Esophagus muscularis mucosa (tissue), 4 donors: ENCODE measurements at regions not wholly inside any gene's neighbourhood (a gene's known extent, or its start where the extent isn't known, plus 50 kb on each side); places are given as distances from the start of the nearest gene placed in this dataset.

Source experiments
- DNase-seq: peaks from one replicate; pipeline ENCODE4 v3.0.0-alpha.2; 2017; ENCODE audit errors: extremely low spot score
- H3K27ac ChIP-seq, 4 donors: fragments of 200-600 bp; sonication (generic); replicated peaks in 1 of 4; 1 replicate in 3 of 4; 2 replicates in 1 of 4; pipeline ENCODE4 v1.5.1; 2016 to 2019; ENCODE audit warnings: mild to moderate bottlenecking in 1 of 4
- H3K27me3 ChIP-seq, 4 donors: fragments of 200-600 bp; sonication (generic); one replicate each; pipeline versions ENCODE4 v1.5.1 to v1.6.0; 2016 to 2019
- H3K36me3 ChIP-seq, 4 donors: fragments of 200-600 bp; sonication (generic); one replicate each; pipeline ENCODE4 v1.5.1; 2016 to 2019
- H3K4me1 ChIP-seq, 4 donors: fragments of 200-600 bp; sonication (generic); one replicate each; pipeline ENCODE4 v1.5.1; 2016 to 2019
- H3K4me3 ChIP-seq, 4 donors: fragments of 200-600 bp; sonication (generic); 1 replicate in 2 of 4; 2 replicates in 2 of 4; pipeline ENCODE4 v1.5.1; 2016 to 2019; ENCODE audit warnings: mild to moderate bottlenecking in 4 of 4, moderate library complexity in 1 of 4
- H3K9me3 ChIP-seq, 4 donors: fragments of 200-600 bp; sonication (generic); 1 replicate in 3 of 4; 2 replicates in 1 of 4; pipeline ENCODE4 v1.5.1; 2016 to 2019
- CTCF ChIP-seq, 3 experiments: fragments of 200-600 bp in 2 of 3; fragments of 450-650 bp in 1 of 3; sonication (generic) in 2 of 3; IDR thresholded peaks; one replicate each; pipeline ENCODE4 v1.5.1; 2017 to 2019; ENCODE audit warnings: antibody characterized with exemption in 3 of 3, mild to moderate bottlenecking in 2 of 3, moderate library complexity in 1 of 3
- EP300 ChIP-seq: sonication (generic); formaldehyde crosslinking; IDR thresholded peaks from one replicate; pipeline ENCODE4 v1.6.1; 2017; ENCODE audit warnings: antibody characterized with exemption
- POLR2A ChIP-seq: fragments of 450-650 bp; IDR thresholded peaks from one replicate; pipeline ENCODE4 v1.6.1; 2017; ENCODE audit warnings: antibody characterized with exemption, moderate library complexity, mild to moderate bottlenecking, low read depth
- POLR2AphosphoS5 ChIP-seq, 2 donors: sonication (generic); formaldehyde crosslinking; IDR thresholded peaks; one replicate each; pipeline ENCODE4 v1.6.1; 2017; ENCODE audit warnings: antibody characterized with exemption in 2 of 2
- WGBS: methylation state at CpG from one replicate; pipeline ENCODE4 v1.1.5; 2018; 5-methylcytosine and 5-hydroxymethylcytosine counted together
- intact Hi-C: fragments of 100-400 bp; cut with DNase I; formaldehyde crosslinking; loops from one replicate; pipeline ENCODE4 v1.15.1; 2023

DNA sequence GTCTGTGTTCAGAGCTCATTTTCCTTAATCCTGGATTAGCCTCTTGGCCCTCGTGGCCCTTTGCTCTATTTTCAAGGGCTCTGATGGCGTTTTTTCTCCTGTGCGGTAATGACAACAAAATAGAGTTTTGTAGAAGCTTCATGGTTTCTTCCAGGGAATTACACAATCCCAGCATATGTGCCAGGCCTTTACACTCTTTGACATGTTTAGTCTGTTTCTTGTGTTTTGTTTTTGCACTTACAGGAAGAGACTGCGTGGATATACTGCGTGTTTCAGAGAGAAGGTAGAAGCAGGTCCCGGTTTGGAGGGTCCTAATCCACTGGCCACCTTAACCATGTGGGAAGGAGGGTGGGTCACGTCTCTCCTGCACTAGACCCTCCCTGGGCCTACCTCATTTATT is 400.2 kb upstream of the IRX4 start:
- H3K9me3 ChIP-seq, result no peaks in the 10 kb centered on the region
- no peak for DNase-seq
- H3K27me3 ChIP-seq, result peaks cover 0 to 16% (median 0%) of the 10 kb centered on the region in 4 donors
- intact Hi-C loops, result no loop called here
- no peak for TF ChIP-seq CTCF (IDR thresholded peaks at IDR 0.05)
- no peak for TF ChIP-seq POLR2A
- no peak for TF ChIP-seq POLR2AphosphoS5 (IDR thresholded peaks at IDR 0.05)
- no peak for TF ChIP-seq EP300
- WGBS, result 67% methylated on average over 7 of the region's 7 CpGs
- no peaks in the 10 kb centered on the region for H3K36me3 ChIP-seq
- H3K27ac ChIP-seq, result no peak overlapping the region
- no peaks in the 10 kb centered on the region for H3K4me1 ChIP-seq
- no peak overlapping the region for H3K4me3 ChIP-seq

DNA sequence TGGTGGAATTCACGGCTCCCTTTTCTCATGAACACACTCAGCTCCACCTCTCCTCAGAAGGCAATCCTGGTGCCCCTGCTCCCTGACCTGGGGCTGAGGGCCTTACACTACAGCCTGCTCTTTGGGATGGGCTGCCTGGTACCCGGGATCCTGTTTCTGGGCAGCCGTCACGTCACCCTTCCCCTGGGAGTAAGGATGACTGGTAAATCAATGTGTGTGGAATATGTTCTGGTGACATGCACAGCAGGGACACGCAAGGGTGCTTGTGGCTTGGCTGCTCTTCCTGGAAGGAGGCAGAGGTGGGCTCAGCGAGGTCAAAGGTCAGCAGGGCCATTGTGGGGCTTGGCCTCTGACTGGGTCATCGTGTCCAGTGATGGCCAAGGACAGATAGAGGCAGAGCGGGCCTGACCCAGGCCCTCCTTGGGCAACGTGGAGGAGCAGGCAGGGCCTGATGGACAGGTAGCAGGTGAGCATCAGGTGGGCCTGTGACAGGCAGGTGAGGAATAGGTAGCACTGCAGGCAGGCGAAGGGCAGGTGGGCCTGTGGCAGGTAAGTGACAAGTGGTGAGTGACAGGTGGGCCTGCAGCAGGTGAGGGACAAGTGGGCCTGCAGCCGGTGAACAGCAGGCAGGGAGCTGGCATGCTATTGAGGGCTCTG is 399.4 kb upstream of the IRX4 start:
- no peak overlapping the region for H3K4me3 ChIP-seq
- TF ChIP-seq CTCF (IDR thresholded peaks at IDR 0.05) (no peak), EP300 (no peak), POLR2A (no peak), POLR2AphosphoS5 (IDR thresholded peaks at IDR 0.05) (no peak)
- no peaks in the 10 kb centered on the region for H3K4me1 ChIP-seq
- WGBS, result 77% methylated on average over 11 of the region's 11 CpGs
- H3K36me3 ChIP-seq, result no peaks in the 10 kb centered on the region
- DNase-seq, result no peak
- intact Hi-C loops, result no loop called here
- H3K9me3 ChIP-seq, result no peaks in the 10 kb centered on the region
- peaks cover 0 to 24% (median 0%) of the 10 kb centered on the region in 4 donors for H3K27me3 ChIP-seq
- H3K27ac ChIP-seq, result no peak overlapping the region

DNA sequence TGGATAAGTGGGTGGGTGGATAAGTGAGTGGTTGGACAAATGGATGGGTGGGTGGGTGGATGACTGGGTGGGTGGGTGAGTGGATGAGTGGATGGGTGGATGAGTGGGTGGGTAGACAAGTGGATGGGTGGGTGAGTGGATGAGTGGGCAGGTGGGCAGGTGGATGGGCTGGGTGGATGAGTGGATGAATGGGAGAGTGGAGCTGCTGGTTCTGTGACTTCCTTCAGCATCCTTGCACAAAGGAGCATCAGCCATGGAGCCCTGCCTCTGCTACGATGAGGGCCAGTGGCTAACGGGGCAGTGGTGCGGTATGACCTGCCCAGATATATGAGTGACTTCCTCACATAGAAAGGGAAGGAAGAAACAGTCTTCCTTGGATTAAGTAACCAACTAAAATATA is 398.7 kb upstream of the IRX4 start:
- Histone ChIP-seq H3K9me3 (no peaks in the 10 kb centered on the region), H3K4me1 (no peaks in the 10 kb centered on the region), H3K4me3 (no peak overlapping the region), H3K27me3 (peaks cover 0 to 29% (median 0%) of the 10 kb centered on the region in 4 donors), H3K36me3 (no peaks in the 10 kb centered on the region), H3K27ac (no peak overlapping the region)
- WGBS, result 84% methylated on average over 3 of the region's 3 CpGs
- TF ChIP-seq POLR2A, result no peak
- TF ChIP-seq POLR2AphosphoS5 (IDR thresholded peaks at IDR 0.05), result no peak
- no peak for TF ChIP-seq CTCF (IDR thresholded peaks at IDR 0.05)
- DNase-seq, result no peak
- intact Hi-C loops, result no loop called here

DNA sequence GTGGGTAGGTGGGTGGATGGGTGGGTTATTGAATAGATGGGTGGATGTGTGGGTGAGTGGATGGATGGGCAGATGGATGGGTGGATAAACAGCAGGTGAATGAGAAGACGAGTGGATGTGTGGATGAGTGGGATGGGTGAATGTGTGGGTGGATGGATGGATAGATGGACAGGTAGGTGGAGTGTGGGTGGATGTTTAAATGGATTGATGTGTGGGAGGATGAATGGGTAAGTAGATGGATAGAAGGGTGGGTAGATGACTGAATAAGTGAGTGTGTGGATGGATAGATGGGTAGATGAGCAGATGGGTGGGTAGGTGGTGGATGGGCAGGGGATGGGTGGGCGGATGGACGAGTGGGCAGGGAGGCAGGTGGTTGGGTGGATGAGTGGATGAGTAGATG is 397.6 kb upstream of the IRX4 start:
- 87% methylated on average over 3 of the region's 3 CpGs for WGBS
- H3K4me1 ChIP-seq, result no peaks in the 10 kb centered on the region
- H3K4me3 ChIP-seq, result no peak overlapping the region
- TF ChIP-seq POLR2AphosphoS5 (IDR thresholded peaks at IDR 0.05), result no peak
- no peak for TF ChIP-seq EP300
- no peak for TF ChIP-seq CTCF (IDR thresholded peaks at IDR 0.05)
- TF ChIP-seq POLR2A, result no peak
- peaks cover 0 to 37% (median 0%) of the 10 kb centered on the region in 4 donors for H3K27me3 ChIP-seq
- no peaks in the 10 kb centered on the region for H3K9me3 ChIP-seq
- H3K36me3 ChIP-seq, result no peaks in the 10 kb centered on the region
- intact Hi-C loops, result no loop called here
- DNase-seq, result no peak
- no peak overlapping the region for H3K27ac ChIP-seq
